ENCODE measurements at regions not wholly inside any gene's neighbourhood (a gene's known extent, or its start where the extent isn't known, plus 50 kb on each side); places are given as distances from the start of the nearest gene placed in this dataset.
A peak's percentile ranks its signal among the peaks of the same experiment; 100 is the strongest.

DNA sequence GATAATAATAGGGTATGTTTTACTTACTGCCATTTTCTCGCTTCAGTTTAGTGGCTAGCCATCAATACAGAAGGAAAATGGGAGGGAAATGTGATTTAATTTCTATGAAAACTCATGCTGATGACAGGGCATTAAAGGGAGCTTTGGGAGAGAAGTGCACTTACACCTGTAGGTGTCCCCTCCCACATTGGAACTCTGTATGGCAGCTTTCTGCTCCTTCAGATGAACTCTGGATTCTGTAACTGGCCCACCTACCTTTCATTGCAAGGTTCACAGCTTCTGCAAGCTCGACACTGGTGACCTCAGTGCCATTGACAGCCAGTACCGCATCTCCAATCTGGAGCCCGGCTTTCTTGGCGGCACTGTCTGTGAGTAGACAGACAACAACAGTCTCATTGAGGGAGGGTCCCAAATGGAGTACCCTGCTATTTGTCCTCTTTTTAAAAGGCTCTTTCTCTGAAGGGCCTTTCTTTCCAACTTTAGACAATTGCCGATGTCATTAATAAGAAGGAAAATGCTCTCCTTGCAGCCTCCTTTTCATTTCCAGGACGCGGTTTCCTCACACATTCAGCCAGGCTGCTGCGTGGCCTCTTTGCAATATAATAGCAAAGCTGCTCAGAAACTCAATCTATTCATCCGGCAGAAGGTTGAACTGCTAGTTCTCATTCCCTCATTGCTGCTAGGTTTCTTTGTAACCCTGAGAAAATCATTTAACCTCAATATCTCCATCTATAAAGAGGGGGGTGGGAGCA, 63.6 kb downstream of the NUDT12 start:
- in situ Hi-C loops (cut with MboI; ENCODE audit: low pct_unique_long_range_greater_than_20kb, low sequenced_read_pairs), result no loop called here

DNA sequence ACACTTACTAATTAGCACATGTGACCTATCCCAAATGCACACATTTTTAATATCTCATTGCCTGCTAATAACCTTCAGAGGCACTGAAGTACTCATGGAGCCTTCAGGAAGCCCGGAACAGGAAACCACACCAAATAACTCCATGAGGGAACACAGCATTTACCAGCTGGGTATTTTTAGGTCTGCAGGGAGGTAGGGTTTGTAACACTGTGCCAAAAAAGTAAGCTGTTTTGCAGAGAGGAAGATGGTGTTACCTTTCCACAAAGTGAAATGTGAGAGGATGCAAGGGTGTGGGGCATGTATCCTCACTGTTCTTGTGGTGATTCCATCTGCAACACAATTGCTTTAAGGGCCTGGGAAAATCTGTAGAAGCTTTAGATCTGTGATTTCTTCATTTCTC, 64.4 kb downstream of the NUDT12 start:
- in situ Hi-C loops (cut with MboI; ENCODE audit: low pct_unique_long_range_greater_than_20kb, low sequenced_read_pairs), result no loop called here
- peak; percentile 14 for DNase-seq

More for the DNA sequence above, 63.6 kb downstream of the NUDT12 start:
- DNase-seq, result no peak

DNA sequence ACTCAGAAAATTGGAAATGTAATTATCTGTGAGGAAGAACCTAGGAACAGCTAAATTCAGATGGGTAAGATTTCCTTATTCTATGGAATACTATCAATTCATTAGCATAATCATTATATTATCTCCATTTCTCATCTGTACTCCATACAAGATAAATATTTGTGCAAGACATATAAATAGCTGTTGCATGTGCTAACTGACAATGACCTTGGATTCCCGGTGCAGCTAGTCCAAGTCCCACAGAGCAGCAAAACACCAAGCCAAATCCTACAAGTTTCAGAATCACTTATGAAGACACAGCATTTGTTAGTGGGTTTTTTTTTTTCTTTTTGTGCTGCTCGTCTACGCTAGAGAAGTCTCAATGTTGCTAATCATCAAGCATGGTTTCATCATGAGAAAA, 64.8 kb downstream of the NUDT12 start:
- DNase-seq, result no peak
- in situ Hi-C loops (cut with MboI; ENCODE audit: low pct_unique_long_range_greater_than_20kb, low sequenced_read_pairs), result no loop called here

DNA sequence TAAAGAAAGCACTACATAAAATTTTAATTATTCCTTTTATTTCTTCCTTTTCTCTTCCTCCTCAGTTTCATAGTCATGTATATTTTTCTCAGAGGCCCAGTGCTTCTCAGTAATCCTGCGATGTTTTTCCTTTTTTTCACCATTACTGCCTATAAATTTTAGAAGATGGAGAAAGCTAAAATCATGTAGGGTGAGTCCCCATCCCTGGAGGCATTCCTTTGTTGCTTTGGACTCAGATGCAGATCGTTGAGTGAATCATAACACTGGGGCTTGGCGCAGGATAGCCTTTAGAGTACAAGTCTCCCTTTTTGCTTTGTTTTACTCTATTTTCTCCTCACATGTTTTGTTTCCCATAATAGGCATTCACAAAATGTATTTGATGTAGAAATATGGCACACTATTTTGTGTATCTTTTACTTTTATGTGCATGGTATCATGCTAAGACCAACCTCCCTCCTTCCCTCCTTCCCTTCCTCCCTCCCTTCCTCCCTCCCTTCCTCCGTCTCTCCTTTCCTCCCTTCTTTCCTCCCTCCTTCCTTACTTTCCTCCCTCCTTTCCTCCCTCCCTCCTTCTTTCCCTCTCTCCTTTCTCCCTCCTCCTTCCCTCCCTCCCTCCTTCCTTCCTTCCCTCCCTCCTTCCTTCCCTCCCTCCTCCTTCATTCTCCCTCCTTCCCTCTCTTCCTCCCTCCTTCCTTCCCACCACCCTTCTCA, 72.4 kb downstream of the NUDT12 start:
- DNase-seq, result no peak
- in situ Hi-C loops (cut with MboI; ENCODE audit: low pct_unique_long_range_greater_than_20kb, low sequenced_read_pairs), result no loop called here

DNA sequence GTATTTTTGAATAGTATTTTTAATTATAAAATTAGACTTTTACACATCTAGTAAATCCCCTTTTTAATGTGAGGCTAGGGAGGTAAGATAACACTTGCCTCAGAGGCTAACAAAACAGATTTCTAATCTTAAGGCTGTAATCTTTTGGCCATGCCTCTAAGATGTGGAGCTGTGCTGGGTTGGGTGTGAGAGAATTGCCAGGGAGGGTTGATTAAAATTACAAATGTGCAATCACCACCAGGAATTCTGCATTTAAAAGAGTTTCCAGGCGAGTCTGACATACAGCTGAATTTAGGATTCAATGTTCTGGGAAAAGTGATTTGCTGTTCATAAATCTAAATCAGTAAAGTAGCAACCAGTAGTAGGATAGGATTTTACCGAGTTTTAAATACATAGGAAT, 73.3 kb downstream of the NUDT12 start:
- in situ Hi-C loops (cut with MboI; ENCODE audit: low pct_unique_long_range_greater_than_20kb, low sequenced_read_pairs), result no loop called here
- no peak for DNase-seq

DNA sequence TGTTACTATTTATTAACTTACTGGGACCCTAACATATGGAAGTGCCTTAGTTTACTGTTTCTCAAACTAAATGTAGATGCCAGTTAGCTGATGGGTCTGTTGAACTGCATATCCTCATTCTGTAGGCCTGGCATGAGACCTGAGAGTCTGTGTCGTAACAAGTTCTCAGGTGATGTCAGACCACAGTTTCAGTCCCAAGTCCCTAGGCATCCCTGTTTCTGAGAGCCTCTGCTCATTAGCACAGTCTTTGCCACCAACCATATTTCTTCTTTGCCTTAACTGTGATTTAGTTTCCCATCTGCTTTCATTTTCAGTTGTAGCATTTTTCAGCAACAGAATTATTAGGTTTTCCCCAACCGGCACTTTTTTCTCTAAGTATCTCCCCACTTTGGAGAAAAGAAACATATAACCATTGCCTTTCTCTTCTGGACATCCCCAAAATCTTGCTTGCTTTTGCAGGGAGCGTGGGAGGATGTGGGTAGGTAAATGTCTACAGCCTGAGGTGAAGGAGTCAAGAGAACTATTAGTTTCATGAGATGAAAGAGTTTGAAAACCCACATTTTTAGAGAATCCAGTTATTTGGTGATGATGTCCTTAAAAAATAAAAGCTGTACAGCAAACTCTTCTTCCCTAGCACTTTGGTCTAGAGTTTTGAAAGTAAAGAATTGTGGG, 74.6 kb downstream of the NUDT12 start:
- no peak for DNase-seq
- in situ Hi-C loops (cut with MboI; ENCODE audit: low pct_unique_long_range_greater_than_20kb, low sequenced_read_pairs), result no loop called here

DNA sequence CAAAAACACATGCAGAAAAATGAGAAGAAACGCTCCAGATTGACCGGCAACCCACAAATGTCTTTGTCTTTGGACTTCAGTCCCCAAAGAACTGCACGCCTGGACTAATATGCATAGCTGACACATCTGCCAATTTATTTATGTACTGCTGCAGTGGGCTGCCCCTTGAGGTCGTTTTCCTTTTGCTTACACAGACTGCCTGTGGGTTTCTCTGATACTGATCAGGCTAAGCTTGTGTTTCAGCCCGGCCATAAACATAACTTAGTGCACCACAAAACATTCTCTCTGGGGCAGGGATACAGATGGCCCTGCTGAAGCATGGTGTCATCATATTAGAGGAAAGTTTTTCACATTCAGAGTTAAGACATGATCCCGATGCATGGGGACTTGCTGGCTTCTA, 75.4 kb downstream of the NUDT12 start:
- DNase-seq, result no peak
- in situ Hi-C loops (cut with MboI; ENCODE audit: low pct_unique_long_range_greater_than_20kb, low sequenced_read_pairs), result no loop called here

DNA sequence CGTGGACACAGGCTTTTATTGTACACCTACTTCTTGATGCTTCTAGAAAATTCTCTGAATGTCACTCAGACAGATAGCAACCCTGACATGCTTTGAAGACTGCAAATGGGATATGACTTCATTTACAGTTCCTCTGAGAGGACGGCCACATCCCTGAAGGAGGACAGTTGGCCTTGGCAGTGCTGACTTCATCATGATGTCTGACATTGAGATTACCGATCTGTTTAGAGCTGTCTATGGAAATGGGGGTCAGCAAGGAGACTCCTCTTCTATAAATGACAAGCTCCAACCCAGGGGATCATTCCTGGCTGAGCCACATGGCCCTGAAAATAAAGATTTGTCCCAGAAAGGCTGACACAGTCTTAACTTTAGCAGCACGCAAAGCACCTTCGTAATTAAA, 75.8 kb downstream of the NUDT12 start:
- no peak for DNase-seq
- in situ Hi-C loops (cut with MboI; ENCODE audit: low pct_unique_long_range_greater_than_20kb, low sequenced_read_pairs), result no loop called here

DNA sequence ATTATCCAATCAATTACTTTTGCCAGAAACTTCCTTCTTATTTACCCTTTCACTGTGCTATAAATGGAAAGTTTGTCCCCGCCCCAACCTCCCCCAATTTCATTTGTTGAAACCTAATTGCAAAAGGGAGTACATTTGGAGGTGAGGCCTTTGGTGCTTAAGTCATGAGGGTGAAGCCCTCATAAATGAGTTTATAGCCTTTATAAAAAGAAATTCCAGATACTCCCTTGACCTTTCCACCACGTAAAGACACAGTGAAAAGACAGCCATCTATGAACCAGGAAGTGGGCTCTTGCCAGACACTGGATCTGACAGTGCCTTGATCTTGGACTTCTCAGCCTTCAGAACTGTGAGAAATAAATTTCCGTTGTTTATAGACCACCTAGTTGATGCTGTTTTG, 82.3 kb downstream of the NUDT12 start:
- in situ Hi-C loops (cut with MboI; ENCODE audit: low pct_unique_long_range_greater_than_20kb, low sequenced_read_pairs), result no loop called here
- DNase-seq, result no peak

DNA sequence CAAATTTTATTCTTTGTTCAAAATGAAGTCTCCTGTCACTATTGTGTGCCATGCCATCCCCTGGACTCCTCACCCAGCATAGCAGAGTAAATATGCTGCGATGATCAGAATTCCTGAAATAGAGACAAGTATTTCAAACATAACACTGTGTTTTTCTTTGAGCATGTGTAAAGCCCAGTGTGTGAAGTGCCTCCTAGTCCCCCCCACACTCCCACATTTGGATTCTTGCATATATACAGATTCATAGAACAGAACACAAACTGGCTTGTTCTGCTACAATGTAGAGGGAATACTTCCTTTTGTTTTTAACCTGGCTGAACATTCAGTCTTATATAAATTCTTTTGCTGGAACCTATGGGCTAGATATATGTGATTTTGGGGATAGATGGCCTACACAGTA, 84.9 kb downstream of the NUDT12 start:
- in situ Hi-C loops (cut with MboI; ENCODE audit: low pct_unique_long_range_greater_than_20kb, low sequenced_read_pairs), result no loop called here

DNA sequence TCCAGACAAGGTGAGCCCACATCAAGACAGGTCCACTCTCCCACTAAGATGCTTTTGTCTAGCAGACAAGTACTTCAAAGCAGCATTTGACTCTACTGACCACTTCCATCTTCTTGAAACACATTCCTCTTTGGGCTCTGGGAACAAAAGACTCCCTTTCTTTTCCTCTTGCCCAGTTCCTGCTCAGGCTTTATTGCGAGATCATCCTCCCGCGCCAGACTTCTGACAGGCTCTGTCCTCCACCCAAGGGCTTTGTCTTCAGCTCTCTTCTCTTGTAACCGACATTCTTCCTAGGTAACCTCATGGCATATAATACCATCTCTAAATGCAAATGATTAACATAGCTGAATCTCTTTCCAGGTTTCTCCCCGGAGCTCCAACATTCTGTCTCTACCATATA, 85.8 kb downstream of the NUDT12 start:
- in situ Hi-C loops (cut with MboI; ENCODE audit: low pct_unique_long_range_greater_than_20kb, low sequenced_read_pairs), result no loop called here
- no peak for DNase-seq

More for the DNA sequence above, 84.9 kb downstream of the NUDT12 start:
- DNase-seq, result no peak

DNA sequence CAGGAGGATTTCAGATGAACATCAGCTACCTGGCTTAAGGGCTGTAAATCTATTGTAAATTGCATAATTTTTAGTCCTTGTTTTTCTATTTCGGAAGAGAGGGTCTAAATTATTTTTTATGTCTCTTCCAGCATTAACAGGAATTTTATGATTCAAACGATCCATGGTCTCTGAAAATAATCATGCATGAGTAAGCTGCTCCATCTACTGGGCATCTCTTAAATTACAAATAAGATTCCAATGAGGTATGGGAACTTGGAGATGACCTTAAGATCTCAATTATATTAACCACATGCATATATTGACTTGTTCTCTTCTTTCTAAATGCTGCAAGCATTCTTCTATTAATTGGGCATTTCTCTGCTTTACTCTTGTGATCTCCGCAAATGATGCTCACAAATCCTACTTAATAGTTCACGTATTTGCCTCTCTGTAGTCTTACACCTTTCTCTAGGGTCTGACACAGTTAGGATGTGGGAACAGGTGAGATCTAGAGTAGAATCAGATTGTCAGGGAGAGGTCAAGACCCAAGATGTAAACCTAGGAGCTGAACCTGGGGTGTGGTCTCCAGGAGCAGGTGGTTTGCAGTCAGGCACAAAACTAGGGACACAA, 86.9 kb downstream of the NUDT12 start:
- in situ Hi-C loops (cut with MboI; ENCODE audit: low pct_unique_long_range_greater_than_20kb, low sequenced_read_pairs), result no loop called here
- DNase-seq, result peak; percentile 67

DNA sequence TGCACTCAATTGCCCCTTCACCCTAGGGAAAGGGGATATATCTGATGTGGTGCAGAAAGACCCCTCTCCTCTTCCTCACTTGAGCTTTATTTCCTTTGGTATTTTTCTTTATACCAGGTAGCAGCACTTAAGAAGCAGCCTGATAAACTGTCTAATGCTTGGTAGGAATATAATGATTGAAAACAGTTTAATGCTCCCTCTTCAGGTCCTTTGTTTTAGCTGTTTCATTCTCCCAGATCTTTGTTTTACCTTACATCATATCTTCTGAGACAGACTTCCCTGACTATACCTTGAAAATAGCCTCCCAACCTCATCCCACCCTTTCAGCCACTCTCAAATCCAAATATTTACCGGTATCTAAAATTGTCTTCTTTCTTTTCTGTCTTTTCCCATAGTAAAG, 87.9 kb downstream of the NUDT12 start:
- in situ Hi-C loops (cut with MboI; ENCODE audit: low pct_unique_long_range_greater_than_20kb, low sequenced_read_pairs), result loop anchor here (25.0 kb wide), 1 partner anchor 237 kb away; no protein-coding TSS in a partner anchor
- no peak for DNase-seq

DNA sequence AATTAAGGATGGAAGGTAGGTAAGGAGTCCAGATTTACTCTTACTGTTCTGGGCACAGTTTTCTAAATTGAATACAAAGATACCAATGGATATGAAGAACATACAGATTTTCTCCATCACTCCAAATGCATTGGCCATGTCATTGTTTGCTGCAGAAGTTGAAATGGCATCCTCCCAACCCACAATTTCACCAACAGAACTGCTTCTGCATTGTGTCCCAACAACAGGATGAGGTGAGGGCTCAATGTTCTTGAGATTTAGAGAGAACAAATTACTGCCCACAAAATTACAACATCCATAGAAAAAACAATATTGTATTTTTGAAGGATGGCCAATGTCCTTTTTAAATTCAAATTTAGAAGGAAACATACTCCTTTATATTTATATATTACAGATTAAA, 88.9 kb downstream of the NUDT12 start:
- no peak for DNase-seq
- in situ Hi-C loops (cut with MboI; ENCODE audit: low pct_unique_long_range_greater_than_20kb, low sequenced_read_pairs), result loop anchor here (25.0 kb wide), 1 partner anchor 236 kb away; no protein-coding TSS in a partner anchor

DNA sequence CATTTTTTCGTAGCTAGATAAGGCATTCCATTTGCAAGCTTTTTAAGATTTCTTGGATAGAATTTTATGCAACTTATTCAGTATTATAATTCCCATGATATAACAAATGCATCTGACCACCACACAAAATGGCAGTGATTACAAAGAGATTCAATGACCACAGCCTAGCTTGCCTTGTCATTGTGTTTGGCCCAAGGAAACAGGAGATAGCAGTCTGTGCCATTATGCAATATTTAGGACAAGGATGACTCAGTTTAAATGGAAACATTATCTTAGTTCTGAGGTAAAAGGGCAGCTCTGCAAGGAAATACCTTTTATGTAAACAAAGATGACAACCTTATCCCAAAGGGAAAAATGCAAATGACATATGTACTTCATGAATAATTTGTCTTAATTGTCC, 89.8 kb downstream of the NUDT12 start:
- DNase-seq, result no peak
- in situ Hi-C loops (cut with MboI; ENCODE audit: low pct_unique_long_range_greater_than_20kb, low sequenced_read_pairs), result loop anchor here (25.0 kb wide), 1 partner anchor 236 kb away; no protein-coding TSS in a partner anchor

DNA sequence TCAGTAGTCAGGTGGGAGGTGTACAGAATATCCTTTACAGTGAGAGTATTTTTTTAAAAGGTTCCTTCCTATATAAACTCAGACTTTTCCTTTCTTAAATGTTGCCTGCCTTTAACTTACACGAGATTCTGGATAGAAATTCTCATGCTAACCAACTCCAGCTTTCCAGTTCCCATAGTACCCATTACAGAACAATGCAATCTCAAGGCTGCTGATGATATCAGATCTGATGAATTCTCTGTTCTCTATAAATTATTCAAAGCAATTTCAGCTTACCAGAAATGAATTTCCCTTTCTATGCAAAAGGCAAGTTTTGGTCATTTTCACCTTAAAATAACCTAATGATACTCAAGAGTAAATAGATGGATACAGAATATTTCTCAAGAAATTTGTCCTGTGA, 90.3 kb downstream of the NUDT12 start:
- in situ Hi-C loops (cut with MboI; ENCODE audit: low pct_unique_long_range_greater_than_20kb, low sequenced_read_pairs), result loop anchor here (25.0 kb wide), 1 partner anchor 235 kb away; no protein-coding TSS in a partner anchor
- no peak for DNase-seq

DNA sequence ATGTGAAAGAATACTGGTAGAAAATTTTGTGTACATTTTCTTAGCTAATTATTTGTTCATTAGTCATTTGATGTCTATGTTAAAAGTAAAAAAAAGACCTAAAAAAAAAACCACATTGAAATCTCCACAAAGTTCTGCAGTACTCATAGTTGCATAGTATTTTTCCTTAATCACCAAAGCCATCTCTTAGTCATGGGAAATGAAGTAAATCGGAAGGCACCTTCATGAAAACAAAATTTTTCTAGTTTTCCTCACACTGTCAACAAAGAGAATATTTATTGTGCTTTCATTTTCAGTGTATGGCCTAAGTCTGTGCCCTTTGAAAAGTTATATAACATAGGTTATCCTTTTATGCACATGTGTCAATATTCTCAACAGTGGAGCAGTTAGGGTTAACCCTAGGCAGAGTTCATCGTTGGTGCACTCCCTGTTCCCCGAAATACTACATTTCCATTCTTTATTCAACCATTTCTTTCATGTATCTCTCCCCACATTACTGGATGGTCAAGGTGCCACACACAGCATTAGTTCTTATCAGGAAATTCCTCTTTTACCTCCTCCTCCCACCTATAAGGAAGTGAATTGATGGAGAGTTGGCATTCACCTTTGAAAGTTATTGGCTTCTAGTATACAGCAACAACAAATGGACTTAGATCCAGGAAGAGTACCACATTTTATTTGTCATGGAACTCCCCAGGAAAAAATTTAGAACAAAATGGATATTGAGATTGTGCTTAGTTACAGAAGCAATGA, 93.1 kb downstream of the NUDT12 start:
- in situ Hi-C loops (cut with MboI; ENCODE audit: low pct_unique_long_range_greater_than_20kb, low sequenced_read_pairs), result loop anchor here (25.0 kb wide), 1 partner anchor 232 kb away; no protein-coding TSS in a partner anchor
- no peak for DNase-seq

DNA sequence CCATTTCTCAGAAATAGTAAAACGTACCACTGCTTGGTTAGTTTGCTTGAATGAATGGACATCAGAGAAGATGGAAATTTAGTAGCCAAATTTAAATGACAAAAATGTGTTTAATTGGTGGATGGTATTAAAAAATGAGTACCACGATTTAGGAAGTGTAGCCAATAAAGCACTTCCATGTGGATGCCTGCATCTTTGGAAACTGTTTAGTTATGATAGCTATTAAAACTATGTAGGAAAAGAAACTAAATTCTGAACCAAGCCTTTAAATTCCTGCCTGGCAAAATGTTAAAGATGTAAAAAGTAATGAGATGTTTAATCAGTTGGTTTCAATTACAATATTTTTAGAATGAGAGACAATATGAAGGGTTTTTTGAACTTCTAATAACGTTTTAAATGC, 94.8 kb downstream of the NUDT12 start:
- no peak for DNase-seq
- in situ Hi-C loops (cut with MboI; ENCODE audit: low pct_unique_long_range_greater_than_20kb, low sequenced_read_pairs), result loop anchor here (25.0 kb wide), 1 partner anchor 231 kb away; no protein-coding TSS in a partner anchor

DNA sequence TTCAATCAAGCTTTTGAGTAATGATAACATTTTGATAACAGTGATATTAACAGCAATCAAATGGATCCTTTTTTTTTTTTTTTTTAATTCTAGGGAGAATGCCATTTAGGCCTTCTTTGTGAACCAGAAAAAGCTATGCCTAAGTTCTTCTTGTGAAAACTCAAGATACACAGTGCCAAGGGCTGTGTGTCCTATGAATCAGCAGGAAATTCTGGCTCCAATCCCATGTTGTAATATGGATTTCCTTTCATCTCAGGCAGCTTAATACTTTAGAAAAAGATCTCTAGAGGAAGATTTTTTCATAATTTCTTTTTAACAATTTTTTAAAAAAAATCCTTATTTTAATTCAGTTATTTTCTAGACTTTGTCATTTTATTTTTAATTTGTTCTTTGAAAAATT, 96.1 kb downstream of the NUDT12 start:
- in situ Hi-C loops (cut with MboI; ENCODE audit: low pct_unique_long_range_greater_than_20kb, low sequenced_read_pairs), result loop anchor here (25.0 kb wide), 1 partner anchor 229 kb away; no protein-coding TSS in a partner anchor
- no peak for DNase-seq

All from KBM-7 (cell line).